Spleen (tissue), 11 donors: ENCODE measurements at regions not wholly inside any gene's neighbourhood (a gene's known extent, or its start where the extent isn't known, plus 50 kb on each side); places are given as distances from the start of the nearest gene placed in this dataset.

Experiments used
- DNase-seq: peaks from one replicate; pipeline ENCODE4 v3.0.0-alpha.2; 2020
- H3K27ac ChIP-seq, 8 donors: fragments of 200-600 bp; sonication (generic) in 7 of 8; 1 replicate in 4 of 8; 2 replicates in 4 of 8; pipeline versions ENCODE4 v1.5.0 to v1.8.0; 2016 to 2021; ENCODE audit warnings: inconsistent platforms in 4 of 8, mild to moderate bottlenecking in 4 of 8, moderate library complexity in 1 of 8
- H3K27me3 ChIP-seq, 7 donors: fragments of 200-600 bp; sonication (generic) in 6 of 7; replicated peaks in 1 of 7; 1 replicate in 4 of 7; 2 replicates in 3 of 7; pipeline versions ENCODE4 v1.5.0 to v1.8.0; 2016 to 2021; ENCODE audit warnings: inconsistent platforms in 3 of 7, mild to moderate bottlenecking in 1 of 7
- H3K36me3 ChIP-seq, 6 donors: fragments of 200-600 bp; sonication (generic) in 5 of 6; 1 replicate in 4 of 6; 2 replicates in 2 of 6; pipeline versions ENCODE4 v1.5.0 to v1.8.0; 2016 to 2021; ENCODE audit warnings: inconsistent platforms in 2 of 6
- H3K4me1 ChIP-seq, 6 donors: fragments of 200-600 bp; sonication (generic) in 5 of 6; 1 replicate in 3 of 6; 2 replicates in 3 of 6; pipeline versions ENCODE4 v1.5.0 to v1.8.0; 2016 to 2021; ENCODE audit warnings: inconsistent platforms in 3 of 6
- H3K4me3 ChIP-seq, 8 donors: fragments of 200-600 bp; sonication (generic) in 7 of 8; 1 replicate in 4 of 8; 2 replicates in 4 of 8; pipeline versions ENCODE4 v1.5.0 to v1.8.0; 2016 to 2021; ENCODE audit warnings: inconsistent platforms in 4 of 8, mild to moderate bottlenecking in 4 of 8, moderate library complexity in 2 of 8
- H3K9me3 ChIP-seq, 8 donors: fragments of 200-600 bp; sonication (generic) in 7 of 8; 1 replicate in 4 of 8; 2 replicates in 4 of 8; pipeline versions ENCODE4 v1.5.0 to v1.8.0; 2016 to 2021; ENCODE audit warnings: inconsistent platforms in 4 of 8
- CTCF ChIP-seq, 11 experiments: fragments of 200-600 bp in 7 of 11; fragments of 450-650 bp in 4 of 11; sonication (generic) in 4 of 11; IDR thresholded peaks in 8 of 11; conservative IDR thresholded peaks in 3 of 11; 1 replicate in 7 of 11; 2 replicates in 4 of 11; pipeline versions ENCODE4 v1.4.0 to v1.8.0; 2016 to 2021; ENCODE audit warnings: antibody characterized with exemption in 11 of 11, inconsistent platforms in 4 of 11, mild to moderate bottlenecking in 1 of 11
- POLR2A ChIP-seq, 3 donors: fragments of 450-650 bp; IDR thresholded peaks; one replicate each; pipeline ENCODE4 v1.5.1; 2017; ENCODE audit warnings: antibody characterized with exemption in 3 of 3, mild to moderate bottlenecking in 1 of 3
- POLR2AphosphoS5 ChIP-seq, 3 donors: sonication (generic); formaldehyde crosslinking; IDR thresholded peaks; one replicate each; pipeline ENCODE4 v1.5.1; 2017; ENCODE audit warnings: antibody characterized with exemption in 3 of 3
- WGBS, 5 donors: extraction: QIAGEN DNeasy Blood & Tissue Kit in 3 of 5; methylation state at CpG; one replicate each; pipeline versions ENCODE4 v1.1.5 to v1.1.7; 2013 to 2018; 5-methylcytosine and 5-hydroxymethylcytosine counted together
- intact Hi-C: fragments of 100-400 bp; cut with DNase I; formaldehyde crosslinking; loops from one replicate; pipeline ENCODE4 v1.15.0; 2023; ENCODE audit warnings: low total_unique reads
- donor health status: healthy with polysubstance abuse.
- donor health status: DM: no; HTN: no; CAD: no; lungs with moderate emphysema.
- donor health status: DM: no; HTN: no; CAD: no.
- donor health status: Bipolar disorder and iron deficiency.
- donor health status: healthy.
- donor health status: DM: no; HTN: no; CAD: no.
- donor health status: DM: yes; HTN: yes; CAD: no.

GRCh38 chr3:106773795-106774194 is 603.4 kb upstream of the CCDC54 start:
- WGBS, 5 donors, result 73 to 91% (median 88%) methylated on average over 1 of the region's 1 CpG
- TF ChIP-seq CTCF (IDR thresholded peaks at IDR 0.05 in 8 of 11, conservative IDR thresholded peaks at IDR 0.05 in 3 of 11), result no peak
- TF ChIP-seq POLR2AphosphoS5 (IDR thresholded peaks at IDR 0.05), result no peak
- no peak for TF ChIP-seq POLR2A (IDR thresholded peaks at IDR 0.05)
- DNase-seq, result no peak
- Histone ChIP-seq H3K4me3 (no peak overlapping the region), H3K9me3 (no peaks in the 10 kb centered on the region), H3K27ac (no peak overlapping the region), H3K4me1 (no peaks in the 10 kb centered on the region), H3K27me3 (no peaks in the 10 kb centered on the region), H3K36me3 (no peaks in the 10 kb centered on the region)
- intact Hi-C loops, result no loop called here

GRCh38 chr3:106783231-106783630 is 594.0 kb upstream of the CCDC54 start:
- Histone ChIP-seq H3K27ac (no peak overlapping the region), H3K36me3 (no peaks in the 10 kb centered on the region), H3K4me3 (no peak overlapping the region), H3K9me3 (no peaks in the 10 kb centered on the region), H3K27me3 (no peaks in the 10 kb centered on the region), H3K4me1 (no peaks in the 10 kb centered on the region)
- TF ChIP-seq CTCF (IDR thresholded peaks at IDR 0.05 in 8 of 11, conservative IDR thresholded peaks at IDR 0.05 in 3 of 11) (no peak), POLR2AphosphoS5 (IDR thresholded peaks at IDR 0.05) (no peak), POLR2A (IDR thresholded peaks at IDR 0.05) (no peak)
- no peak for DNase-seq
- intact Hi-C loops, result no loop called here

GRCh38 chr3:106789276-106789675 is 588.0 kb upstream of the CCDC54 start:
- intact Hi-C loops, result no loop called here
- 66 to 79% (median 73%) methylated on average over 4 of the region's 4 CpGs for WGBS, 5 donors
- H3K4me3 ChIP-seq, result no peak overlapping the region
- no peak overlapping the region for H3K27ac ChIP-seq
- no peaks in the 10 kb centered on the region for H3K4me1 ChIP-seq
- H3K27me3 ChIP-seq, result no peaks in the 10 kb centered on the region
- no peak for DNase-seq
- H3K9me3 ChIP-seq, result peaks cover 0 to 11% (median 2%) of the 10 kb centered on the region in 8 donors
- H3K36me3 ChIP-seq, result no peaks in the 10 kb centered on the region
- TF ChIP-seq CTCF (IDR thresholded peaks at IDR 0.05 in 8 of 11, conservative IDR thresholded peaks at IDR 0.05 in 3 of 11) (no peak), POLR2AphosphoS5 (IDR thresholded peaks at IDR 0.05) (no peak), POLR2A (IDR thresholded peaks at IDR 0.05) (no peak)

- Histone ChIP-seq H3K9me3 (peaks cover 0 to 11% (median 2%) of the 10 kb centered on the region in 8 donors), H3K36me3 (no peaks in the 10 kb centered on the region), H3K4me3 (no peak overlapping the region), H3K27me3 (no peaks in the 10 kb centered on the region), H3K4me1 (no peaks in the 10 kb centered on the region), H3K27ac (no peak overlapping the region)
- DNase-seq, result no peak
- TF ChIP-seq CTCF (IDR thresholded peaks at IDR 0.05 in 8 of 11, conservative IDR thresholded peaks at IDR 0.05 in 3 of 11) (no peak), POLR2AphosphoS5 (IDR thresholded peaks at IDR 0.05) (no peak), POLR2A (IDR thresholded peaks at IDR 0.05) (no peak)
- WGBS, 5 donors, result 87 to 95% (median 90%) methylated on average over 1 of the region's 1 CpG
- intact Hi-C loops, result no loop called here
Measured at GRCh38 chr3:106792716-106793115, 584.5 kb upstream of the CCDC54 start.
